Vagina (tissue), 2 donors: ENCODE measurements at regions not wholly inside any gene's neighbourhood (a gene's known extent, or its start where the extent isn't known, plus 50 kb on each side); places are given as distances from the start of the nearest gene placed in this dataset.

ENCODE experiments used
- POLR2A ChIP-seq, 2 donors: fragments of 450-650 bp; IDR thresholded peaks; one replicate each; pipeline ENCODE4 v1.6.1; 2017; ENCODE audit warnings: antibody characterized with exemption in 2 of 2, mild to moderate bottlenecking in 2 of 2, moderate library complexity in 2 of 2
- POLR2AphosphoS5 ChIP-seq, 2 donors: sonication (generic); formaldehyde crosslinking; IDR thresholded peaks; one replicate each; pipeline ENCODE4 v1.9.0; 2017; ENCODE audit warnings: antibody characterized with exemption in 2 of 2, mild to moderate bottlenecking in 2 of 2, low read depth in 1 of 2; ENCODE audit not compliant: insufficient read depth in 1 of 2

DNA sequence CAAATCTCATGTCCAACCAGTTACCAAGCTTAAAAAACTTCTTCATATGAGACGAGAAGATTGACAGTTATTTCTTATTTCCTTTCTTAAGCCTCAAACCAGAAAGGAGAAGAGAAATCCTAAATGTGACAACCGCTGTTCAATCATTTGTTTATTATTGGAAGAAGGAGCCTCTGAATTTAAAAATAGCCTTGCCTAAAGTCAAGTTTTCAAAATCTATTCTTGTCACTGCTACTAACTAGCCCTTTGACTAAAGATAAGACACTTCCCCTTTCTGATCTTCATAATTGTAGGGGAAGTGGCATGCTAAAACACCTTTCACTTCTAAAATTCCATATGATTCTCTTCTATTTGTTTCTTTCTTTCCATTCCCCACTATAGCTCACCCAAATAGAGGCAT is 106.2 kb upstream of the EMB start:
- TF ChIP-seq POLR2A (IDR thresholded peaks at IDR 0.05) (no peak), POLR2AphosphoS5 (IDR thresholded peaks at IDR 0.05; ENCODE audit: insufficient read depth in 1 of 2, low read depth in 1 of 2) (no peak)
